Amniotic stem cell (primary cell): ENCODE measurements at regions not wholly inside any gene's neighbourhood (a gene's known extent, or its start where the extent isn't known, plus 50 kb on each side); places are given as distances from the start of the nearest gene placed in this dataset.
A peak's percentile ranks its signal among the peaks of the same experiment; 100 is the strongest.

Experiments used
- DNase-seq: peaks from one replicate; lab custom pipeline; 2025; lab: John Stamatoyannopoulos, UW

GRCh38 chr12:86683568-86684304 is 427.5 kb upstream of the MGAT4C start:
- peak; percentile 5 for DNase-seq

DNA sequence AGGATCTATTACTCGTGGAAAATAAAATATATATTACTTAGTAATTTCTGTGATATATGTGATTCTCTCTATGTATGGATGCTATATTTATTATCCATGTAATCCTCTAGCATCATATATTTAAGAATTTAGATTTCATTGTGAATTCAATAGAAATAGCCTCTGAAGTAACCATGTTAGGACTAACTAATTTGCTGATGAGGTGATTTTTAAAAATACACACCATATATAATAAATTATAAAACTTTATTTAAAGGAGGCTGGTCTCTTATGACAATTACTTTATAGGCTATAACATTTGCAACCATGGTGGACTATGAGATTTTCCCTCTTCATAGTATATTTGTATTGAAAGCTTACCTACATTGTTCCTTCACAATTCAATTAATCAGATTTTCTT is 424.9 kb upstream of the MGAT4C start:
- no peak for DNase-seq

- DNase-seq, result no peak
Measured at GRCh38 chr12:86675197-86675596, 419.0 kb upstream of the MGAT4C start.

GRCh38 chr12:86670986-86671385 is 414.8 kb upstream of the MGAT4C start:
- DNase-seq, result no peak

- DNase-seq, result no peak
Measured at GRCh38 chr12:86669010-86669409, 412.8 kb upstream of the MGAT4C start.

DNA sequence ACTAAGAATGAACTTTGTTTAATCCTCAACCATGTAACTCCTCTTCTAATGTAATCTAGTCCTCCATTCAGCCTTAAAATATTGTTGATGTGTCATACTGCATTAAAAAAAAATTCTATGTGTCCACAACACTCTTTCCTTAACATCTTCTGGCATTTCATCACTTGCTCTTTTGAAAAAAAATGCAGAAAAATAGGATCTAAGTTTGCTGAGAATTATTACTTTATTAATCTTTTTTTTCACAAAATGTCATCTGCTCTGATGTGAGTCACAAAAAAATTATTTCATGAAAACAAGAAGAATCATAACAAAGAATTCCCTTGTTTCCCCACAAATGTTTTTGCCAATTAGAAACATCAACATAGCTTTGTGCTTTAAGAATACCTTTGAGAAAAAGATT is 410.1 kb upstream of the MGAT4C start:
- no peak for DNase-seq

- DNase-seq, result no peak
Measured at GRCh38 chr12:86663716-86664115, 407.5 kb upstream of the MGAT4C start.

DNA sequence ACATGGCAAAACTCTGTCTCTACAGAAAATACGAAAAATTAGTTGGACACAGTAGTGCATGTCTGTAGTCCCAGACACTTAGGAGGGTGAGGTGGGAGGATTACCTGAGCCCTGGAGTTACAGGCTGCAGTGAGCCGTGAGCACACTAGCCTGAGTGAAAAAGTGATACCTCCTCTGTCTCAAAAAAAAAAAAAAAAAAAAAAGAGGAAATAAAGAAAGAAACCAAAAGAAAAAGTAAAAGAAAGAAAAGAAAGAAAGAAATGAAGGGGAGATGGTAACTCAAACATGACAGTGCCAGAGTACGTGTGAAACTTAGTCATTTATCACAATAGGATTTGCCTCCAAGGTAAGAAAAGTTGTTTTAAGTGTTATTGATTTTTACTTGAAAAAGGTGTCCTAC is 407.0 kb upstream of the MGAT4C start:
- no peak for DNase-seq

GRCh38 chr12:86662464-86662863 is 406.3 kb upstream of the MGAT4C start:
- DNase-seq, result no peak

DNA sequence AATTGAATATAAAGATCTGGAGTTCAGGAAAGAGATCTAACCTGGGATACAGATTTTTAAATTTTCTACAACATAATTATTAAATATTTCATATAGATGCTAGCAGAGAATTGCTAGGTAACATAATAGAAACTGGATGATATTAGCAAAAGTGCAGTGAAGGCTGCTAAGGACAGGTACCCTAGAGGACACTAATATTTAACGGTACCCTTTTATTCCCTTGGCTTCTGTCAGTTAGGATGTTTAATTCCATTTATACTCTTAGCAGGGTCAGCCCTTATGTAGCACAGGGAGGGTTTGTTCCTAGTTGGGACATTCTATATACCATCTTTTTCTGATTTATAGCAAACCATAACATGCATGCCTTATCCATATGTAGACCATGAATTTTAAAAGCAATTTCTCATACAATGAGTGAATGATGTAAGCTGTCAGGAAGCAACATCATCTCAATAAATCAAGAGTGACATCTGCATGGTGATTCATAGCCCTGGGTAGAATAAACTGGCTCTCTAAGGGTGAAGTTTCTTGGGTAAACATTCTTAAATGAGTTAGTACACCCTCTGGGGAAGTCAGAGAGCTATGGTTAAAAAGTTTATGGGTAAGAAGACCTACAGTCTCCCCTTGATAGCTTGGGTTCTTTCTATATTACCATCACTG is 404.4 kb upstream of the MGAT4C start:
- no peak for DNase-seq

GRCh38 chr12:86659985-86660384 is 403.8 kb upstream of the MGAT4C start:
- no peak for DNase-seq

GRCh38 chr12:86658303-86658702 is 402.1 kb upstream of the MGAT4C start:
- no peak for DNase-seq

DNA sequence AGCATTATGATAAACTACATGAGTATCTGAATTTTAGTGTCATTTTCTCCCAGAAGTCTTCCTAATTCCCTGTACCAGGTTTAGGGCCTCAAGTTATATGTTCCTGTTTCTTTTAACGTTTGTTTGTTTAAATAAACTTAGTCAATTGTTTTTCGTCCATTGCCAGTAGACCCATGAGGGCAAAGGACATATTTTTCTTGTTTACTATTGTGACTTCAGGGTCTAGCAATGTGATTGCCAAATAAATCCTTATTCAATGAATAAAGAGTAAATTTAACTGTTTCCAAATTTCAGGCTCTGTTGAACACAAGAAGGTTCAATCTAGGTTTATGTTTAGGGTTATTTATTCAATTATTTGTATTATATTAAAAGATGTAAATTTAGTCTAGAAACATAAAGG is 391.6 kb upstream of the MGAT4C start:
- DNase-seq, result no peak

DNA sequence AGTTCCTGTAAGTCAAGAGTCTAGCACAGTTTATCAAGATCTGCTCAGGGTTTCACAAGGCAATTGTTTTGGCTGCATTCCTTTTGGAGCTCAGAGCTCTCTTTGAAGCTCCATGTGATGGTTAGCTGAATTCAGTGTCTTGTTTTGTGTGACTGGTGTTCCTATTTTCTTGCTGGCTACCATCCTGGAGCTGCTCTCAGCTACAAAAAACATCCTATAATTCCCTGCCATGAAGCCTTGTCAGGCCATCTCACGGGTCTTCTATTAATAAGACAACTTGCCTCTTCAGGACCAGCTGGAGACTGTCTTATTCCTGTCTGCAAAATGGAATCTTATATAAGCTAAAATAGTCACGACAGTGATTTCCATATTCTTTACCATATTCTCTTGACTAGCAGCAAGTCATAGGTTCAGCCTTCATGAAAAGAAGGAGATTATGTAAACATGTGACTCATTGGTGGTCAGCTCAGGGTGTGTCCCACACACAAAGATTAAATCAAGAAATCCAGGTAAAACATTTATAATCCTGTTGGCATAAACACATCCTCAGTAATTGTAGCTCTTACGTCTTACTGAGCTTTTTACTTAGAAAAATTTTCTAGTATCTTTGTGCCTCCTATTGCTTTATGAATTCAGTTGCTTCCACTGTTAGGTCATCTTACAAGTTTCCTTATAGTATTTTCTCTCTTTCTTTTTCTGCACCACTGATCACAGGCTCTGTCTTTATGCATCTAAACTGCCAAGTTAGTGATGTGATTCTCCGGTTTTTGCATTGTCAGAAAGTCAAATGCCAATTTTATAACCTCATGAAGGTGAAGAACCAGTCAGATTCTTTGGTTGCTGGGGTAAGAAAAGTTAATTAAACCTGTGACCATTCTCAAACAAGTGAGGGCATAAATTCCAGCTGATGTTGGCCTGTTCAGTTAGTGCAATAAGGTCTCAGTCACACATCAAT is 378.5 kb upstream of the MGAT4C start:
- no peak for DNase-seq

DNA sequence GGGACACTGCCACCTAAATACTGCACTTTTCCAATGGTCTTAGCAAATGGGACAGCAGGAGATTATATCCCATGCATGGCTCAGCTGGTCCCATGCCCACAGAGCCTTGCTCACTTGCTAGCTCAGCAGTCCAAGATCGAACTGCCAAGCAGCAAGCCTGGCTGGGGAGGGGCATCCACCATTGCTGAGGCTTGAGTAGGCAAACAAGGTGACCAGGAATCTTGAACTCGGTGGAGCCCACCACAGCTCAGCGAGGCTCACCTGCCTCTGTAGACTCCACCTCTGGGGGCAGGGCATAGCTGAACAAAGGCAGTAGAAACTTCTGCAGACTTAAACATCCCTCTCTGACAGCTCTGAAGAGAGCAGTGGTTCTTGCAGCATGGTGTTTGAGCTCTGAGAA is 370.8 kb upstream of the MGAT4C start:
- no peak for DNase-seq

GRCh38 chr12:86623267-86623666 is 367.1 kb upstream of the MGAT4C start:
- no peak for DNase-seq

- no peak for DNase-seq
Measured at GRCh38 chr12:86621957-86622356, 365.8 kb upstream of the MGAT4C start.

DNA sequence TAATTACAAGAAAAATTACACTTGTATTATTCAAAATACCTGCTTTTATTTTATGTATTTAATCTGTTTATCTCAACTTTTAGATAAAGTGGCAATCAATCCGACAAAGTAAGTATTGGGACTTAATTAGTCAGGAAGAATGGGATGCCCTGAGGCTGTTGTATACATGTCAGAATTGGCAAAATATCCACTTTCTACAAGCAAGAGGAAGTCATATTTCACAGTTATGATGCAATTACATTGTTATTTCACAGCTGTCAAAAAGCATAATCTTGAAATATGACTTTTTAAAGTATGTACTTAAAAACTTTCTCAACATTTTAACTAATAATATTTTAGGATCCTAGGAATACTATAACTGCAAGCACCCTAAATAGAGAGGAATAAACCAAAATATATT is 357.1 kb upstream of the MGAT4C start:
- DNase-seq, result no peak

DNA sequence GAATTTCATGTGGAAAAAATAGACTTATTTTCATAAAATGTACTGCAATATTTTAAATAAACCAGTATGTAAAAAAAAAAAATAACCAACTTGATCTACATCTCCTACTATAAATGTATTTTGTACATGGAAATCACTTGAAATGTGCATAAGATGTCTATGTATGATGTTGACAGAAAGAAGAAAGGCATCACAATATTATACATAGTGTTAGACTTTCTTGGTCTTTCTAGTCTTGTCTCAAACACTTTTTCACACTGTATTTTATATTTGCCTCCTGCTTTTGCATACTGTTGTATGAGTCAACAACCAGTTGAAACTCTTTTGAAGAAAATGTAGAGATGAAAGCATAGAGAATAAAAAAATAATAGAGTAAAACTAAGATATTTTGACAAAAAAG is 352.4 kb upstream of the MGAT4C start:
- no peak for DNase-seq

- DNase-seq, result no peak
Measured at GRCh38 chr12:86601550-86602308, 345.5 kb upstream of the MGAT4C start.

DNA sequence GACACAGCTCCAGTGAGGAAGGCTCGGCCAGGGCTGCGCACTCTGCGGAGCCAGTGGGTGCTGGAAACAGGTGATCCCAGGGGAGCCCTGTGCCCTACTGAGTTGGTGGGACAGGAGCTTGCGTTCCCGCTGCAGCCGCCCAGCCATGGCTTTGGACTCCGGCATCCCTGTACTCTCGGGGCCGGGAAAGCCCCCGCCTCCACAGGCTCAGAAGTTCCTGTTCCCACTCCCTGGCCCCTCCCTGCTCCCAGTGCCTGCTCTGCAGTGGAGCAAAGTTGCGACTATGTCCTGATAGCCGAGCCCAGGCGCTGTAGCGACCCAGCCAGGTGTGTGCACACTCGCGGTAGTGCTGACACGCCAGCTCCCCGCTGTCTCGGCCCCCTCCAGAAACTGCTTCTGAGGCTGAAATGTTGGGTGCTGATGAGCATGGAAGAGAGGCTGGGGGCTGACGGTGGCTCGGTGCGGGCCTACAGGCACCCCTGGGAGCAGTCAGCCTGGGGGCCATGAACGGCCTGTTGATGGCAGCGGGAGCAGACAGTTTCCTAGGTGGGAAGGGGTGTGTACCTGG is 344.6 kb upstream of the MGAT4C start:
- DNase-seq, result no peak

DNA sequence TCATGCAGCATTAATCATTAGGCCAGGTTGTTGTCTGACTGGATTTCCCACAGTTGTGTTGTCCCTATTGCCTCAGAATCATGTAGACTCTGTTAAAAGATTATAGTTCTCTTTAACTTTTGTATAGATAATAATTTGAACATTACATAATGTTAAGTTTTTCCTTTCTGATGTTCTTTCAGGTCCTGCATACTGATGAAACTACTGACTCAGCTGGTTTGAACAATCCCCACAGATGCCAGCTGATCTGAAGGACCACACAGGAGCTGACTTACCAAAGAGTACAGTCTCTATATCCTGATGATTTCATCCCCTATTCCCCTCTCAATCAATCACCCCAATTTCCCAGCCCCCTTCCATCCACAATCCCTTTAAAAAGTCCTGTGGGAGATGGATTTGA is 341.2 kb upstream of the MGAT4C start:
- no peak for DNase-seq
